AG04449 (cell line): ENCODE measurements at regions not wholly inside any gene's neighbourhood (a gene's known extent, or its start where the extent isn't known, plus 50 kb on each side); places are given as distances from the start of the nearest gene placed in this dataset.

Experiments
- CTCF ChIA-PET: fragments of 350-600 bp; formaldehyde crosslinking; extraction: SDS; loops from one replicate; lab custom pipeline; 2021; ENCODE audit warnings: antibody characterized with exemption; lab: Yijun Ruan, JAX
- POLR2A ChIA-PET: fragments of 400-600, 350-600 bp; formaldehyde crosslinking; extraction: SDS; loops from one replicate; lab custom pipeline; 2020; ENCODE audit warnings: antibody characterized with exemption, inconsistent platforms; lab: Yijun Ruan, JAX
- DNase-seq: peaks from one replicate; pipeline ENCODE4 v3.0.0-alpha.2; 2010; ENCODE audit warnings: low read depth, low spot score
- H3K4me3 ChIP-seq: 2 replicates; pipeline ENCODE4 v1.5.1; 2011; ENCODE audit warnings: low read depth, mild to moderate bottlenecking, control low read depth, low read length
- TF ChIP-seq, protein P1 (sequence below): IDR thresholded peaks from one replicate; pipeline ENCODE4 v1.5.1; 2011; ENCODE audit warnings: mild to moderate bottlenecking, moderate library complexity, low read length, control low read depth, inconsistent platforms; ENCODE audit not compliant: insufficient read depth; ENCODE audit errors: missing control alignments

DNA sequence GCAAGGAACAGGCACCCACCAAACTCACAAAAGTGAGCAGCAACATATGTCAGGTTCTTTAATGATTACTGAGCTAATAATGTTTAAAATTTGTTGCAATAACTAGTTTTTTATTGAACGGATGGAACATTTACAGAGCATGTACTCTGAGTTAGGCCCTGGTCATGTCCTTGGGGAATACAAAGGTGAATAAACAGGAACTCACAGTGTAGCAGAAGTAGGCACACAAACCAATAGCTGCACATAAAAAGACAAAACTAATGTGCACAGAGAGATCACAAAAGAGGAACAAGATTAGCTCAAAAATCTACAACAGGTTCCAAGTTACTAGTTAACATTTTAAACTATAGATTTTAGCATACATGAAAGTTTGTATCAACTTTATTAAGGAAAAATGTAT lies 505.3 kb upstream of the PPP2R3A start:
- H3K4me3 ChIP-seq: no peak overlapping the region
- ChIA-PET POLR2A (interaction anchor here (0.6 kb wide), 1 partner anchor 10 kb away, joined by 3 read pairs; no protein-coding TSS in a partner anchor), CTCF (no interaction called here)
- no peak for DNase-seq
- TF ChIP-seq, protein P1, sequence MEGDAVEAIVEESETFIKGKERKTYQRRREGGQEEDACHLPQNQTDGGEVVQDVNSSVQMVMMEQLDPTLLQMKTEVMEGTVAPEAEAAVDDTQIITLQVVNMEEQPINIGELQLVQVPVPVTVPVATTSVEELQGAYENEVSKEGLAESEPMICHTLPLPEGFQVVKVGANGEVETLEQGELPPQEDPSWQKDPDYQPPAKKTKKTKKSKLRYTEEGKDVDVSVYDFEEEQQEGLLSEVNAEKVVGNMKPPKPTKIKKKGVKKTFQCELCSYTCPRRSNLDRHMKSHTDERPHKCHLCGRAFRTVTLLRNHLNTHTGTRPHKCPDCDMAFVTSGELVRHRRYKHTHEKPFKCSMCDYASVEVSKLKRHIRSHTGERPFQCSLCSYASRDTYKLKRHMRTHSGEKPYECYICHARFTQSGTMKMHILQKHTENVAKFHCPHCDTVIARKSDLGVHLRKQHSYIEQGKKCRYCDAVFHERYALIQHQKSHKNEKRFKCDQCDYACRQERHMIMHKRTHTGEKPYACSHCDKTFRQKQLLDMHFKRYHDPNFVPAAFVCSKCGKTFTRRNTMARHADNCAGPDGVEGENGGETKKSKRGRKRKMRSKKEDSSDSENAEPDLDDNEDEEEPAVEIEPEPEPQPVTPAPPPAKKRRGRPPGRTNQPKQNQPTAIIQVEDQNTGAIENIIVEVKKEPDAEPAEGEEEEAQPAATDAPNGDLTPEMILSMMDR: no peak

DNA sequence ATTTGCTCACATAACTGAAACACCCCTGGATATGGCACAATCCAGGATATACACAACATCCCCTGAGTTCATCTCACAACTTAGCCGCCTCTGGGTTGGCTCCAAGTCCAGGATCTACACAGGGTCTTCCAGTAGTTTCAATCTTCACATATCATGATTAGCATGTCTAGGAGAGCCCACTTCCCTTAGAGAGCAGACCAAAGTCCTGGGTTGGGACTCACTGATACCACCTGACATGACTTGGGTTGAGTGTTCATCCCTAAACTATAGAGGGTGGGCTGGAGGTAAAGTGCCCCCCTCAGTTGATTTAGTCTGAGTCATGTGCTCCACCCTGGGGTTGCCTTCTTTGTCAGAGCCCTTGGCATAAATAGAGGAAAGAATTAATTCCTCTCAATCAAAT lies 493.6 kb upstream of the PPP2R3A start:
- CTCF ChIA-PET: no interaction called here
- POLR2A ChIA-PET: no interaction called here
- TF ChIP-seq, protein P1: no peak
- DNase-seq: no peak
- H3K4me3 ChIP-seq: no peak overlapping the region

DNA sequence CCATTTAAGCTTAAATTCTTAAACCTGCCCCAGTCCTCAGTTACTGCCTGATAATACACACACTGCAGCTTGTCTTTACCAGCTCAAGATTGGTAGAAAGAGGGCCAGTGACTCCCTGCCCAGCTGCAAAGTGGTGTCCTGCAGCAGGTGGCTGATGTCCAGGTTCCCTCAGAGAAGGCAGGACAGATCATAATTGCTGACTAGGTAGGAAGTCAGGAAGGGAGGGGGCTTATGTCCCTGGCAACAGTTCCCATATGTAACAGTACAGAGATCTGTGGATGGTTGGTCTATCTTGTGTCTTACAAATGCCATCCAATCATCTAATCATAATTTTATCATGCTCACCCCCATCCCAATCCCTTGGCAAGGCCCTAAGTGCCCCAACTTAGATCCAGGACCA lies 492.1 kb upstream of the PPP2R3A start:
- CTCF ChIA-PET: no interaction called here

DNA sequence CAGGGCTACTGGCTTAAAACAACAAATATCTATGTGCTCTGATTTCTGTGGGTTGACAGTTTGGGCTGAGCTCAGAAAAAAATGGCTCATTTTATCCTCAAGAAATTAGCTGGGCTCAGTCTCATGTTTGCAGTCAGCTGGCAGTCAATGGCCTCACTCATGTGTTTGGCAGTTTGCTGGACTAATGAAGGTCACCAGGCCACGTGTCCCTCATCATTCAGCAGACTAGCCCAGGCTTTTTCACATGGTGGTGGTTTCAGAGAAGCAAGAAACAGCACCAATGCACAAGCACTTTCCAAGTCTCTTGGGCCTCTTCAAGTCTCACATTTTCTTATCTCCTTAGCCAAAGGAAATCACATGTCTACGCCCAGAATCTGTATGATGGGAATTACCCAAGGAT lies 478.3 kb upstream of the PPP2R3A start:
- ChIA-PET POLR2A (no interaction called here), CTCF (no interaction called here)
- no peak for DNase-seq
- TF ChIP-seq, protein P1: no peak
- no peak overlapping the region for H3K4me3 ChIP-seq

More for the DNA sequence above, 492.1 kb upstream of the PPP2R3A start:
- DNase-seq: no peak
- TF ChIP-seq, protein P1: no peak
- POLR2A ChIA-PET: no interaction called here
- H3K4me3 ChIP-seq: no peak overlapping the region

DNA sequence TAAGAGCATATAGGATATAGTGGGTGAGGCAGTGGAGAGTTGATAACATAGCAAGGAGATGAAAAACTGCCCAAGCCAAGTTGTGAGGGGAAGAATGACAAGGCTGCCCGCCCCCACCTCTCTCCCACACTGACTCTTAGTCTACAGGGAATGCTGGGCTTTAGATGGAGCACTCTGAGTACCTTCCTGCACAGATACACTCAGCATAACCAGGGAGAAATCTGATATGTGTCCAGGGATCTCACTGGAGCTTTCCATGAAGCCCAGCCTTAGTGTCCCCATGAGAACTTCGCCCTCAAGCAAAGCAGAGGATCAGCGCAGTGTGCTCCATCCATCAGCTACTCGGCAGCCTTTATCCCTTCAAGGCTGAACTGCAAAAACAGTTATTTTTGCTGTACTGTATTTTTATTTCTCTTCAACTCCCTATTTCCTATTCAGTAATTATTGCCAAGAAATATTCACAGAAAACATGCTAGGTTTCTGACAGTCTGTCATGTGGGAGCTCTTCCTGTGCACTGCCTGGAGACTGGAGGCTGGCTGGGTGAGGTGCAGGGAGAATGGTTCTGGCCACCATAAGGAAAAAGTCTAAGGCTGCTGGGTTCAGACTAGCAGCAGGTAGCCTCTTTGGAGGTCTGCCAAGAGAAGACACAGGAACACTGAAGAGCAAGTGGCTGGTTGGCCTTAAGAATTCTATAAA lies 475.2 kb upstream of the PPP2R3A start:
- H3K4me3 ChIP-seq: no peak overlapping the region
- TF ChIP-seq, protein P1: no peak
- POLR2A ChIA-PET: no interaction called here
- DNase-seq: no peak
- CTCF ChIA-PET: no interaction called here

DNA sequence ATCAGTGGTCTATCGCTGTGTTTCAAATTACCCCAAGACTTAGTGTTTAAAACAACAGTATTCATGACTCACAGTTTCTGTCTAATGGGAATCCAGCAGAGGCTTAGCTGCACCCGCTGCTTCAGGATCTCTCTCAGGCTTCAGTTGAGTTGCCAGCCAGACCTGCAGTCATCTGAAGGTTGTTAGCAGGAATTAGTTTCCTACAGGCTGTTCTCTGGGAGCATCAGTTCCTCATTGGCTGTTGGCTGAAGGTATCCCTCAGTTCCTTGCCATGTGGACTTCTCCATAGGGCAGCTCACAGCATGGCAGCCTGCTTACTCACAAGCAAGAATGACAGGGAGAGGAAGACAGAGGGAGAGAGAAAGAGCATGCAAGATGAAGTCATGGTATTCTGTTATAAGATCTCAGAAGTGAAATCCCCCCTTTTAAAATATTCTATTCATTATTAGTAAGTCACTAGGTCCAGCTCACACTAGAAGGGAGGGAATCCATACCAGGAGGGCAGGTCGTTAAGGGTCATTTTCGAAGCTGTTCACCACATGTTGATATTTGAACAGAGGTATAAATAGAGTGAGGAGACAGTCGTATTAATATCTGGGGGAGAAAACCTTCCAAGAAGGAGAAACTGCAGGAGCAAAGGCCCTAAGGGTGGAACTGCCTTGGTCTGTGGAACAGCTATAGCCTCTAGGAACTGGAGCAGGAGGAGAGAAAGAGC lies 473.9 kb upstream of the PPP2R3A start:
- no peak overlapping the region for H3K4me3 ChIP-seq
- TF ChIP-seq, protein P1: no peak
- ChIA-PET POLR2A (no interaction called here), CTCF (interaction anchor here (1.1 kb wide), 1 partner anchor 14 kb away, joined by 4 read pairs; no protein-coding TSS in a partner anchor)
- no peak for DNase-seq
